Ascending aorta (tissue), 2 donors: ENCODE measurements at regions not wholly inside any gene's neighbourhood (a gene's known extent, or its start where the extent isn't known, plus 50 kb on each side); places are given as distances from the start of the nearest gene placed in this dataset.
"Not testable (repeated sequence)": the region's sequence is repeated elsewhere in the genome, so short reads cannot be mapped to it uniquely, and the experiment has no call there.

Source experiments
- DNase-seq, 2 donors: peaks; one replicate each; pipeline ENCODE4 v3.0.0-alpha.2; 2019; ENCODE audit warnings: low spot score in 2 of 2
- H3K27ac ChIP-seq, 2 donors: fragments of 200-600 bp; sonication (generic); one replicate each; pipeline ENCODE4 v1.5.1; 2016 to 2017; ENCODE audit warnings: mild to moderate bottlenecking in 1 of 2
- H3K27me3 ChIP-seq: fragments of 200-600 bp; sonication (generic); one replicate; pipeline ENCODE4 v1.5.1; 2017
- H3K36me3 ChIP-seq, 2 donors: fragments of 200-600 bp; sonication (generic); one replicate each; pipeline ENCODE4 v1.5.1; 2016
- H3K4me1 ChIP-seq, 2 donors: fragments of 200-600 bp; sonication (generic); one replicate each; pipeline ENCODE4 v1.5.1; 2016 to 2017; ENCODE audit warnings: mild to moderate bottlenecking in 1 of 2
- H3K4me3 ChIP-seq, 2 donors: fragments of 200-600 bp; sonication (generic); one replicate each; pipeline ENCODE4 v1.5.1; 2016 to 2017; ENCODE audit warnings: mild to moderate bottlenecking in 1 of 2
- H3K9me3 ChIP-seq, 2 donors: fragments of 200-600 bp; sonication (generic); one replicate each; pipeline ENCODE4 v1.5.1; 2016
- intact Hi-C: fragments of 100-400 bp; cut with DNase I; formaldehyde crosslinking; loops from one replicate; pipeline ENCODE4 v1.15.1; 2023
- TF ChIP-seq, protein P1 (sequence below), 3 experiments: fragments of 200-600 bp in 2 of 3; fragments of 450-650 bp in 1 of 3; sonication (generic) in 2 of 3; IDR thresholded peaks; one replicate each; pipeline ENCODE4 v1.5.1; 2016 to 2019; ENCODE audit warnings: antibody characterized with exemption in 3 of 3, mild to moderate bottlenecking in 1 of 3, moderate library complexity in 1 of 3

DNA sequence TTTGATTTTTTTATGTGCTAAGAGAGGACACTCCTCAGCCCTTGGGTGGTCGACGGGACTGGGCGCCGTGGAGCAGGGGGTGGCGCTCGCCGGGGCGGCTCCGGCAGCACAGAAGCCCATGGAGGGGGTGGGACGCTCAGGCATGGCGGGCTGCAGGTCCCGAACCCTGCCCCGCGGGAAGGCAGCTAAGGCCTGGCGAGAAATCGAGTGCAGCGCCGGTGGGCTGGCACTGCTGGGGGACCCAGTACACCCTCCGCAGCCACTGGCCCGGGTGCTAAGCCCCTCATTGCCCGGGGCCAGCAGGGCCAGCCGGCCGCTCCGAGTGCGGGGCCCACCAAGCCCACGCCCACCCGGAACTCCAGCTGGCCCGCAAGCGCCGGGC is 669.7 kb upstream of the CTNND2 start:
- intact Hi-C loops, DNase-seq, H3K4me3 ChIP-seq, H3K36me3 ChIP-seq, H3K9me3 ChIP-seq, H3K27me3 ChIP-seq, H3K4me1 ChIP-seq, H3K27ac ChIP-seq: not testable (repeated sequence)

DNA sequence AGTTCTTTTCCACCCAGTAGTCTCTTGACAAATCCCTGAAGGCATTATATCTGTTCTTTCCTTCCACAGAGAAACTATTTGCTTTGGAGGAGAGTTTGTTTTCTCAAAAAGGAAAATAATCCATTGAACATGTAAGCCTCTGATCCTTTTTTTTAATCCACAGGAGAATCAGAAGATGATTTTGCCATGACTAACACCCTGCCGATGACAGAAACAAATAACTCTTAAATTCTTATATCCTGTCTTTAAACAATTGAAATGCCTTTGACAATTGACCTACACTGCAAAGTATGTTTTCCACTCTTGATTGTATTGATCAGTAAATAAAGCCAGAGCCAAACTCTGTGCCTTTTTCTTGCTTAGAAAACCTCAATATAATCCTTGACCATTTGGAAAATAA is 666.4 kb upstream of the CTNND2 start:
- no peak for DNase-seq
- intact Hi-C loops, result no loop called here
- no peak overlapping the region for H3K4me3 ChIP-seq
- H3K36me3 ChIP-seq, result no peaks in the 10 kb centered on the region
- H3K4me1 ChIP-seq, result no peaks in the 10 kb centered on the region
- no peaks in the 10 kb centered on the region for H3K9me3 ChIP-seq
- no peaks in the 10 kb centered on the region for H3K27me3 ChIP-seq
- H3K27ac ChIP-seq, result no peak overlapping the region
- TF ChIP-seq, protein P1, sequence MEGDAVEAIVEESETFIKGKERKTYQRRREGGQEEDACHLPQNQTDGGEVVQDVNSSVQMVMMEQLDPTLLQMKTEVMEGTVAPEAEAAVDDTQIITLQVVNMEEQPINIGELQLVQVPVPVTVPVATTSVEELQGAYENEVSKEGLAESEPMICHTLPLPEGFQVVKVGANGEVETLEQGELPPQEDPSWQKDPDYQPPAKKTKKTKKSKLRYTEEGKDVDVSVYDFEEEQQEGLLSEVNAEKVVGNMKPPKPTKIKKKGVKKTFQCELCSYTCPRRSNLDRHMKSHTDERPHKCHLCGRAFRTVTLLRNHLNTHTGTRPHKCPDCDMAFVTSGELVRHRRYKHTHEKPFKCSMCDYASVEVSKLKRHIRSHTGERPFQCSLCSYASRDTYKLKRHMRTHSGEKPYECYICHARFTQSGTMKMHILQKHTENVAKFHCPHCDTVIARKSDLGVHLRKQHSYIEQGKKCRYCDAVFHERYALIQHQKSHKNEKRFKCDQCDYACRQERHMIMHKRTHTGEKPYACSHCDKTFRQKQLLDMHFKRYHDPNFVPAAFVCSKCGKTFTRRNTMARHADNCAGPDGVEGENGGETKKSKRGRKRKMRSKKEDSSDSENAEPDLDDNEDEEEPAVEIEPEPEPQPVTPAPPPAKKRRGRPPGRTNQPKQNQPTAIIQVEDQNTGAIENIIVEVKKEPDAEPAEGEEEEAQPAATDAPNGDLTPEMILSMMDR (IDR thresholded peaks at IDR 0.05), result no peak

DNA sequence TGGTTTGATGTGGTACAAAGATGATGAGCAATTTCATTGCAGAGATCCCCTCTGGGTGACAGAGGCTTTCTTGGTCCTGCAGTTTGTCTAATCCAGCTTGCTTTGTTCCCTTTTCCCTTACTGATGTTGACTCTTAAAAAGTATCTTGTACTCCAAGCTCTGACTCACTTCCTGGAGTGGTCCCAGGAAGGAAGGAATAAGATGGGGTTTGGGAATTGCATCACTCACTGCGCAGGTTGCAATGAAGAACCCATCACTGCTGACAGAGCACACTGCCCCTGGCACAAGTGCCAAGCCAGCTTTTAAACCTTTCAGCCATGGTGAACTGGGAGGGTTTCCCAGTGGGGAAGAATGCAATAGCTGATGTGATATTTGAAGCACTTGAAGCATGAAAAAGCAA is 662.2 kb upstream of the CTNND2 start:
- intact Hi-C loops, result no loop called here
- no peaks in the 10 kb centered on the region for H3K9me3 ChIP-seq
- no peaks in the 10 kb centered on the region for H3K27me3 ChIP-seq
- no peak overlapping the region for H3K27ac ChIP-seq
- no peaks in the 10 kb centered on the region for H3K4me1 ChIP-seq
- H3K4me3 ChIP-seq, result no peak overlapping the region
- no peak for DNase-seq
- TF ChIP-seq, protein P1 (IDR thresholded peaks at IDR 0.05), result no peak
- H3K36me3 ChIP-seq, result no peaks in the 10 kb centered on the region

DNA sequence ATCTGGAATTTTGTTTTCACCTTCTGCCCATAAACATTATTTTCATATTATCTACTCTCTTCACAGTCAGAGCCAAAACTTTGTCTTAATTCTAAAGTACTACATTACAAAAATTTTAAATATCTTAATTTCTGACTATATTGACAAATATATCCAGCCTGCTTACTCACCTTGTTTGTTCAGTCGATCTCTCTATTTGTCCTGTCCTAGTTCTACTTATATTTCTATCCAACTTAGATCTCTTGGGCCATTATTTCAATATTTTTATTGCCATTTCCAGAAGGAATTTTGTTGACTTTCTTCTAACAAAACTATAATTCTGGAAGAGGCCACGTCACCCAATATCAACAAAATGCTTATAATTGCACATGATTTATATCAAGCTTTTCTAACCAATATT is 652.8 kb upstream of the CTNND2 start:
- H3K27ac ChIP-seq, result no peak overlapping the region
- no peaks in the 10 kb centered on the region for H3K36me3 ChIP-seq
- TF ChIP-seq, protein P1 (IDR thresholded peaks at IDR 0.05), result no peak
- no peak overlapping the region for H3K4me3 ChIP-seq
- DNase-seq, result no peak
- intact Hi-C loops, result no loop called here
- H3K9me3 ChIP-seq, result no peaks in the 10 kb centered on the region
- no peaks in the 10 kb centered on the region for H3K27me3 ChIP-seq
- H3K4me1 ChIP-seq, result no peaks in the 10 kb centered on the region

DNA sequence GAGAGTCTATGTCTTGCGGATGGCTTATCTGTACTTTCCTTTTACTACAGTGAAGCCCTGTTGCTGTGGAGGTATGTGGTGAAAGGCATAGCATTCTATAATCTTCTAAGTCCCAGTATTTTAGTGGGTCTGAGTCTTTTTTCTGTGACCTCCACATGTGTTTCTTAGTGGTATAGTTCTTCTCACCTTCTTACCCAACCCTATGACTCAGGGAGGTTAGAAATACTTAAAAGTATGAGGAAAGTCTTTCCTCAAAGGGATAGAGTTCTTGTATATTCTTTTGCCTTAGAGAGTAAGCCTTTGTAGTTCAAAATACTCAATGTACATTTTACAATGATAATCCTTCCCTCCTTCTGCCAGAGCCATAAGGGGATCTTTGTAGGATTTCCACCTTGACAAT is 621.9 kb upstream of the CTNND2 start:
- TF ChIP-seq, protein P1 (IDR thresholded peaks at IDR 0.05), result no peak
- Histone ChIP-seq H3K27ac (no peak overlapping the region), H3K27me3 (no peaks in the 10 kb centered on the region), H3K4me1 (no peaks in the 10 kb centered on the region), H3K4me3 (no peak overlapping the region), H3K36me3 (no peaks in the 10 kb centered on the region), H3K9me3 (no peaks in the 10 kb centered on the region)
- DNase-seq, result no peak
- intact Hi-C loops, result no loop called here

DNA sequence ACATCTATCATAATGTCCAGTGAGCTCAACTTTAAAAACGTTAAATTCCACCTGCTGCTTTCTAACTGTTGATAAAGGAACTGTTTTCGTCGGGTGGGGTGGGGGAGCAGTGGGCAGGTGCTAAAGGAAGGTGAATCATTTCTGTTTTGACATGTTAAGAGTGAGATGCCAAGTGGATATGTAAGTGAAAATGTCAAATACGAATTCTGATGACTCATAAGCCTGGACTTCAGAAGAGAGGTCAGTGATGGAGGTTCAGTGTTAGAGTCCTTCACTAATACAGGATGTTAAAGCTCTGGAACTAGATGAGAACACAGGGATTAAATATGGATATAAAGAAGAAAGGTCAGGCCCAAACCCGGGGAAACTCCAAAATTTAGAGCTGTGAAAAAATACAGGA is 617.9 kb upstream of the CTNND2 start:
- no peaks in the 10 kb centered on the region for H3K27me3 ChIP-seq
- TF ChIP-seq, protein P1 (IDR thresholded peaks at IDR 0.05), result no peak
- H3K27ac ChIP-seq, result no peak overlapping the region
- H3K4me3 ChIP-seq, result no peak overlapping the region
- H3K4me1 ChIP-seq, result no peaks in the 10 kb centered on the region
- no peaks in the 10 kb centered on the region for H3K36me3 ChIP-seq
- intact Hi-C loops, result no loop called here
- H3K9me3 ChIP-seq, result no peaks in the 10 kb centered on the region
- no peak for DNase-seq

DNA sequence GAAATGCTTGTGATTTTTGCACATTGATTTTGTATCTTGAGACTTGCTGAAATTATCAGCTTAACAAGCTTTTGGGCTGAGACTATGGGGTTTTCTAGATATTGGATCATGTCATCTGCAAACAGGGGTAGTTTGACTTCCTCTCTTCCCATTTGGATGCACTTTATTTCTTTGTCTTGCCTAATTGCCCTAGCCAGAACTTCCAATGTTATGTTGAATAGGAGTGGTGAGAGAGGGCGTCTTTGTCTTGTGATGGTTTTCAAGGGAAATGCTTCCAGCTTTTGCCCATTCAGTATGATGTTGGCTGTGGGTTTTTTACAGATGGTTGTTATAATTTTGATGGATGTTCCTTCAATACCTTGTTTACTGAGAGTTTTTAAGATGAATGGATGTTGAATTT is 600.7 kb upstream of the CTNND2 start:
- H3K27me3 ChIP-seq, intact Hi-C loops: not testable (repeated sequence)

More for the DNA sequence above, 600.7 kb upstream of the CTNND2 start:
- H3K27ac ChIP-seq, H3K4me1 ChIP-seq, DNase-seq, H3K9me3 ChIP-seq, H3K4me3 ChIP-seq, H3K36me3 ChIP-seq: not testable (repeated sequence)
